ENCODE measurements at regions not wholly inside any gene's neighbourhood (a gene's known extent, or its start where the extent isn't known, plus 50 kb on each side); places are given as distances from the start of the nearest gene placed in this dataset.

GRCh38 chr11:131041331-131042040 lies 125.2 kb upstream of the SNX19 start:
- H3K36me3 Mint-ChIP-seq (ENCODE audit: insufficient read depth, unreplicated experiment): no peaks in the 10 kb centered on the region
- no TSS peak for BruUV-seq (replicated peaks)
- Histone ChIP-seq H3K9me3 (no peaks in the 10 kb centered on the region), H3K4me3 (ENCODE audit: low read depth, low read length) (no peak overlapping the region), H3K36me3 (ENCODE audit: control insufficient read depth, insufficient read depth, low read length) (no peaks in the 10 kb centered on the region), H3K27me3 (replicated peaks; ENCODE audit: control insufficient read depth, insufficient read depth, low read length) (no peaks in the 10 kb centered on the region; the same call in 1 of the 2 replicates), H3K4me1 (no peaks in the 10 kb centered on the region; the same call in 1 of the 2 replicates)
- H3K27me3 Mint-ChIP-seq (ENCODE audit: insufficient read depth, unreplicated experiment): peaks cover 18% of the 10 kb centered on the region
- H3K27ac Mint-ChIP-seq (ENCODE audit: unreplicated experiment): no peak overlapping the region
- H3K9me3 Mint-ChIP-seq (ENCODE audit: unreplicated experiment): no peaks in the 10 kb centered on the region
- no peaks in the 10 kb centered on the region for H3K4me1 Mint-ChIP-seq (ENCODE audit: low read depth, unreplicated experiment)
- DNase-seq: no peak
- no peak overlapping the region for H3K4me3 Mint-ChIP-seq (ENCODE audit: unreplicated experiment)
- POLR2A ChIA-PET: no interaction called here
- no peak for TF ChIP-seq CTCF (IDR thresholded peaks at IDR 0.05; ENCODE audit: insufficient read depth in 1 of 2, low read depth in 1 of 2, low read length in 1 of 2, severe bottlenecking in 1 of 2, unreplicated experiment in 1 of 2)
- CTCF ChIA-PET: no interaction called here
- intact Hi-C loops (cut with micrococcal nuclease; ENCODE audit: unreplicated experiment): no loop called here

- no peaks in the 10 kb centered on the region for H3K4me1 Mint-ChIP-seq (ENCODE audit: low read depth, unreplicated experiment)
- no peak for DNase-seq
- no peak overlapping the region for H3K27ac Mint-ChIP-seq (ENCODE audit: unreplicated experiment)
- no peak overlapping the region for H3K4me3 Mint-ChIP-seq (ENCODE audit: unreplicated experiment)
- H3K4me1 ChIP-seq: no peaks in the 10 kb centered on the region; the same call in 1 of the 2 replicates
- no peaks in the 10 kb centered on the region for H3K36me3 Mint-ChIP-seq (ENCODE audit: insufficient read depth, unreplicated experiment)
- H3K9me3 ChIP-seq: no peaks in the 10 kb centered on the region
- no peak overlapping the region for H3K4me3 ChIP-seq (ENCODE audit: low read depth, low read length)
- ChIA-PET CTCF (no interaction called here), POLR2A (no interaction called here)
- no peaks in the 10 kb centered on the region for H3K9me3 Mint-ChIP-seq (ENCODE audit: unreplicated experiment)
- H3K27me3 ChIP-seq (replicated peaks; ENCODE audit: control insufficient read depth, insufficient read depth, low read length): no peaks in the 10 kb centered on the region; the same call in 1 of the 2 replicates
- no TSS peak for BruUV-seq (replicated peaks)
- intact Hi-C loops (cut with micrococcal nuclease; ENCODE audit: unreplicated experiment): no loop called here
- no peaks in the 10 kb centered on the region for H3K36me3 ChIP-seq (ENCODE audit: control insufficient read depth, insufficient read depth, low read length)
- TF ChIP-seq CTCF (IDR thresholded peaks at IDR 0.05; ENCODE audit: insufficient read depth in 1 of 2, low read depth in 1 of 2, low read length in 1 of 2, severe bottlenecking in 1 of 2, unreplicated experiment in 1 of 2): no peak
- H3K27me3 Mint-ChIP-seq (ENCODE audit: insufficient read depth, unreplicated experiment): peaks cover 22% of the 10 kb centered on the region
Measured at GRCh38 chr11:131042041-131042390, 125.7 kb upstream of the SNX19 start.

DNA sequence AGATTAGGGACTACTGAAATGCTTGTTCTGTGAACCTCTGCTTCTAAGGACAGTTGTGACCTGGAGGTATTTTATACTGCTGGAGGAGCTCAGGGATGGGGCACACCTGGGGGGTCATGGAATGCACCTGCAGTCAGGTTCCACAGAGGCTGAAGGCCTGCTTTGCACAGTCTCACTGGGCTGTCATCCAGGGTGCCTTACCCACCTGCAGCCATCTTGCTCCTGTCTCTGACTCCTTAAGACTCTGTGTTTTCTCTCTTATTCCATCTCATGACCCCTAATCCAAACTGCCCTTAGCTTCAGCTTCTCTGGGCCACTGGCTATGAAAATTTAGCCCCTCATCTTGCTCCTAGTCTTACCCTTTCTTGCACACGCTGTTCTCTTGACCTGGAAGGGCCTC lies 127.0 kb upstream of the SNX19 start:
- intact Hi-C loops (cut with micrococcal nuclease; ENCODE audit: unreplicated experiment): no loop called here
- H3K9me3 Mint-ChIP-seq (ENCODE audit: unreplicated experiment): no peaks in the 10 kb centered on the region
- H3K4me3 ChIP-seq (ENCODE audit: low read depth, low read length): no peak overlapping the region
- H3K4me1 Mint-ChIP-seq (ENCODE audit: low read depth, unreplicated experiment): no peaks in the 10 kb centered on the region
- peaks cover 24% of the 10 kb centered on the region for H3K27me3 Mint-ChIP-seq (ENCODE audit: insufficient read depth, unreplicated experiment)
- H3K9me3 ChIP-seq: no peaks in the 10 kb centered on the region
- DNase-seq: no peak
- ChIA-PET CTCF (no interaction called here), POLR2A (no interaction called here)
- H3K36me3 Mint-ChIP-seq (ENCODE audit: insufficient read depth, unreplicated experiment): no peaks in the 10 kb centered on the region
- no peak overlapping the region for H3K4me3 Mint-ChIP-seq (ENCODE audit: unreplicated experiment)
- no peaks in the 10 kb centered on the region; the same call in 1 of the 2 replicates for H3K27me3 ChIP-seq (replicated peaks; ENCODE audit: control insufficient read depth, insufficient read depth, low read length)
- BruUV-seq (replicated peaks): no TSS peak
- no peaks in the 10 kb centered on the region; the same call in 1 of the 2 replicates for H3K4me1 ChIP-seq
- no peak overlapping the region for H3K27ac Mint-ChIP-seq (ENCODE audit: unreplicated experiment)
- no peaks in the 10 kb centered on the region for H3K36me3 ChIP-seq (ENCODE audit: control insufficient read depth, insufficient read depth, low read length)
- no peak for TF ChIP-seq CTCF (IDR thresholded peaks at IDR 0.05; ENCODE audit: insufficient read depth in 1 of 2, low read depth in 1 of 2, low read length in 1 of 2, severe bottlenecking in 1 of 2, unreplicated experiment in 1 of 2)
